HUES48 (cell line): ENCODE measurements at regions not wholly inside any gene's neighbourhood (a gene's known extent, or its start where the extent isn't known, plus 50 kb on each side); places are given as distances from the start of the nearest gene placed in this dataset.

Source experiments
- H3K27ac ChIP-seq: one replicate; pipeline ENCODE4 v1.7.0; 2013; ENCODE audit warnings: low read depth, low read length, inconsistent platforms
- H3K27me3 ChIP-seq: 2 replicates; pipeline ENCODE4 v1.6.1; 2013; ENCODE audit warnings: mild to moderate bottlenecking, low read length; ENCODE audit not compliant: control insufficient read depth, insufficient read depth
- H3K36me3 ChIP-seq: 2 replicates; pipeline ENCODE4 v1.6.1; 2013; ENCODE audit warnings: low read length; ENCODE audit not compliant: control insufficient read depth, insufficient read depth
- H3K4me1 ChIP-seq: 2 replicates; pipeline ENCODE4 v1.6.1; 2013; ENCODE audit warnings: mild to moderate bottlenecking, low read length; ENCODE audit not compliant: control insufficient read depth, insufficient read depth
- H3K4me3 ChIP-seq: 2 replicates; pipeline ENCODE4 v1.5.1; 2013; ENCODE audit warnings: mild to moderate bottlenecking, low read depth, low read length
- H3K9ac ChIP-seq: 2 replicates; pipeline ENCODE4 v1.6.1; 2013; ENCODE audit warnings: mild to moderate bottlenecking, low read depth, low read length, moderate library complexity
- H3K9me3 ChIP-seq: 2 replicates; pipeline ENCODE4 v1.6.1; 2013; ENCODE audit warnings: low read length; ENCODE audit not compliant: control insufficient read depth, insufficient read depth

GRCh38 chr3:189455009-189455408 lies 176.2 kb upstream of the TP63 start:
- Histone ChIP-seq H3K27ac (no peak overlapping the region), H3K9ac (no peak overlapping the region), H3K27me3 (no peaks in the 10 kb centered on the region), H3K9me3 (no peaks in the 10 kb centered on the region; the same call in 1 of the 2 replicates), H3K4me3 (no peak overlapping the region), H3K36me3 (no peaks in the 10 kb centered on the region), H3K4me1 (0 out of 2 replicates have a peak, but pooled peaks cover 4% of the 10 kb centered on the region)

- H3K27me3 ChIP-seq: no peaks in the 10 kb centered on the region
- H3K4me1 ChIP-seq: 0 out of 2 replicates have a peak, but pooled peaks cover 4% of the 10 kb centered on the region
- no peaks in the 10 kb centered on the region for H3K36me3 ChIP-seq
- no peak overlapping the region for H3K4me3 ChIP-seq
- H3K9ac ChIP-seq: no peak overlapping the region
- H3K9me3 ChIP-seq: no peaks in the 10 kb centered on the region; the same call in 1 of the 2 replicates
- H3K27ac ChIP-seq: no peak overlapping the region
These were observed 175.4 kb upstream of the TP63 start for GRCh38 chr3:189455641-189456417.

- Histone ChIP-seq H3K27me3 (no peaks in the 10 kb centered on the region), H3K27ac (no peak overlapping the region), H3K36me3 (no peaks in the 10 kb centered on the region), H3K9me3 (no peaks in the 10 kb centered on the region; the same call in 1 of the 2 replicates), H3K9ac (no peak overlapping the region), H3K4me3 (no peak overlapping the region), H3K4me1 (no peaks in the 10 kb centered on the region; the same call in 1 of the 2 replicates)
These were observed 174.0 kb upstream of the TP63 start for GRCh38 chr3:189457201-189457607.

GRCh38 chr3:189457631-189458412 lies 173.4 kb upstream of the TP63 start:
- H3K36me3 ChIP-seq: no peaks in the 10 kb centered on the region
- no peak overlapping the region for H3K27ac ChIP-seq
- H3K9me3 ChIP-seq: no peaks in the 10 kb centered on the region; the same call in 1 of the 2 replicates
- H3K9ac ChIP-seq: no peak overlapping the region
- no peak overlapping the region for H3K4me3 ChIP-seq
- H3K27me3 ChIP-seq: no peaks in the 10 kb centered on the region
- H3K4me1 ChIP-seq: peaks cover 6% of the 10 kb centered on the region; the same call in 1 of the 2 replicates

GRCh38 chr3:189458528-189458927 lies 172.7 kb upstream of the TP63 start:
- Histone ChIP-seq H3K4me1 (peaks cover 7% of the 10 kb centered on the region; the same call in 1 of the 2 replicates), H3K4me3 (no peak overlapping the region), H3K9ac (no peak overlapping the region), H3K36me3 (no peaks in the 10 kb centered on the region), H3K27me3 (no peaks in the 10 kb centered on the region), H3K27ac (no peak overlapping the region), H3K9me3 (no peaks in the 10 kb centered on the region; the same call in 1 of the 2 replicates)

- H3K36me3 ChIP-seq: no peaks in the 10 kb centered on the region
- no peak overlapping the region for H3K9ac ChIP-seq
- peaks cover 7% of the 10 kb centered on the region; the same call in 1 of the 2 replicates for H3K4me1 ChIP-seq
- H3K27ac ChIP-seq: no peak overlapping the region
- no peaks in the 10 kb centered on the region; the same call in 1 of the 2 replicates for H3K9me3 ChIP-seq
- H3K27me3 ChIP-seq: no peaks in the 10 kb centered on the region
- H3K4me3 ChIP-seq: no peak overlapping the region
These were observed 172.0 kb upstream of the TP63 start for GRCh38 chr3:189459231-189459630.

- no peak overlapping the region for H3K9ac ChIP-seq
- no peaks in the 10 kb centered on the region; the same call in 1 of the 2 replicates for H3K9me3 ChIP-seq
- H3K4me3 ChIP-seq: no peak overlapping the region
- H3K27ac ChIP-seq: no peak overlapping the region
- peaks cover 7% of the 10 kb centered on the region; the same call in 1 of the 2 replicates for H3K4me1 ChIP-seq
- H3K36me3 ChIP-seq: no peaks in the 10 kb centered on the region
- no peaks in the 10 kb centered on the region for H3K27me3 ChIP-seq
These were observed 170.7 kb upstream of the TP63 start for GRCh38 chr3:189460511-189460910.

GRCh38 chr3:189464799-189465198 lies 166.4 kb upstream of the TP63 start:
- Histone ChIP-seq H3K4me3 (no peak overlapping the region), H3K4me1 (peaks cover 7% of the 10 kb centered on the region; the same call in 1 of the 2 replicates), H3K9me3 (no peaks in the 10 kb centered on the region), H3K27me3 (no peaks in the 10 kb centered on the region), H3K27ac (no peak overlapping the region), H3K36me3 (no peaks in the 10 kb centered on the region), H3K9ac (no peak overlapping the region)

- H3K4me1 ChIP-seq: peaks cover 7% of the 10 kb centered on the region; the same call in 1 of the 2 replicates
- no peaks in the 10 kb centered on the region for H3K36me3 ChIP-seq
- H3K27ac ChIP-seq: no peak overlapping the region
- H3K9me3 ChIP-seq: no peaks in the 10 kb centered on the region
- H3K27me3 ChIP-seq: no peaks in the 10 kb centered on the region
- no peak overlapping the region for H3K9ac ChIP-seq
- no peak overlapping the region for H3K4me3 ChIP-seq
These were observed 165.2 kb upstream of the TP63 start for GRCh38 chr3:189466004-189466403.

GRCh38 chr3:189467451-189467850 lies 163.7 kb upstream of the TP63 start:
- Histone ChIP-seq H3K4me3 (no peak overlapping the region), H3K36me3 (no peaks in the 10 kb centered on the region), H3K27me3 (no peaks in the 10 kb centered on the region), H3K27ac (no peak overlapping the region), H3K4me1 (peaks cover 5% of the 10 kb centered on the region; the same call in 1 of the 2 replicates), H3K9me3 (no peaks in the 10 kb centered on the region), H3K9ac (no peak overlapping the region)

- Histone ChIP-seq H3K9ac (no peak overlapping the region), H3K4me3 (no peak overlapping the region), H3K4me1 (no peaks in the 10 kb centered on the region), H3K9me3 (no peaks in the 10 kb centered on the region), H3K27ac (no peak overlapping the region), H3K36me3 (no peaks in the 10 kb centered on the region), H3K27me3 (no peaks in the 10 kb centered on the region)
These were observed 156.2 kb upstream of the TP63 start for GRCh38 chr3:189474944-189475343.
